HG03159 (cell line): ENCODE measurements at regions not wholly inside any gene's neighbourhood (a gene's known extent, or its start where the extent isn't known, plus 50 kb on each side); places are given as distances from the start of the nearest gene placed in this dataset.

Experiments
- ATAC-seq: cut with Tn5 transposase; IDR thresholded peaks from one replicate; pipeline ENCODE4 v1.9.1; 2021; ENCODE audit warnings: mild to moderate bottlenecking, moderate library complexity; ENCODE audit not compliant: unreplicated experiment

GRCh38 chr22:47748957-47749356 lies 986.5 kb downstream of the TBC1D22A start:
- ATAC-seq = no peak

GRCh38 chr22:47748271-47748670 lies 985.8 kb downstream of the TBC1D22A start:
- no peak for ATAC-seq

GRCh38 chr22:47740109-47740805 lies 977.8 kb downstream of the TBC1D22A start:
- ATAC-seq = no peak

GRCh38 chr22:47739291-47740015 lies 977.0 kb downstream of the TBC1D22A start:
- ATAC-seq = no peak

- no peak for ATAC-seq
Observed at GRCh38 chr22:47738472-47739013, 976.1 kb downstream of the TBC1D22A start.

- no peak for ATAC-seq
Observed at GRCh38 chr22:47736186-47737034, 974.0 kb downstream of the TBC1D22A start.

GRCh38 chr22:47734511-47734910 lies 972.1 kb downstream of the TBC1D22A start:
- no peak for ATAC-seq

- no peak for ATAC-seq
Observed at GRCh38 chr22:47727641-47728040, 965.2 kb downstream of the TBC1D22A start.

GRCh38 chr22:47724751-47725150 lies 962.3 kb downstream of the TBC1D22A start:
- no peak for ATAC-seq

GRCh38 chr22:47724030-47724429 lies 961.6 kb downstream of the TBC1D22A start:
- ATAC-seq = no peak

GRCh38 chr22:47718337-47718736 lies 955.9 kb downstream of the TBC1D22A start:
- ATAC-seq = no peak

GRCh38 chr22:47716890-47717615 lies 954.6 kb downstream of the TBC1D22A start:
- ATAC-seq = no peak

GRCh38 chr22:47715866-47716578 lies 953.6 kb downstream of the TBC1D22A start:
- ATAC-seq = no peak

GRCh38 chr22:47713941-47714340 lies 951.5 kb downstream of the TBC1D22A start:
- ATAC-seq = no peak

- no peak for ATAC-seq
Observed at GRCh38 chr22:47710135-47710534, 947.7 kb downstream of the TBC1D22A start.

- ATAC-seq = no peak
Observed at GRCh38 chr22:47705350-47705749, 942.9 kb downstream of the TBC1D22A start.

GRCh38 chr22:47698906-47699305 lies 936.5 kb downstream of the TBC1D22A start:
- ATAC-seq = no peak

GRCh38 chr22:47697861-47698260 lies 935.4 kb downstream of the TBC1D22A start:
- no peak for ATAC-seq

GRCh38 chr22:47696776-47697175 lies 934.3 kb downstream of the TBC1D22A start:
- ATAC-seq = no peak

GRCh38 chr22:47695176-47695575 lies 932.7 kb downstream of the TBC1D22A start:
- ATAC-seq = no peak
